ENCODE measurements at regions not wholly inside any gene's neighbourhood (a gene's known extent, or its start where the extent isn't known, plus 50 kb on each side); places are given as distances from the start of the nearest gene placed in this dataset.

DNA sequence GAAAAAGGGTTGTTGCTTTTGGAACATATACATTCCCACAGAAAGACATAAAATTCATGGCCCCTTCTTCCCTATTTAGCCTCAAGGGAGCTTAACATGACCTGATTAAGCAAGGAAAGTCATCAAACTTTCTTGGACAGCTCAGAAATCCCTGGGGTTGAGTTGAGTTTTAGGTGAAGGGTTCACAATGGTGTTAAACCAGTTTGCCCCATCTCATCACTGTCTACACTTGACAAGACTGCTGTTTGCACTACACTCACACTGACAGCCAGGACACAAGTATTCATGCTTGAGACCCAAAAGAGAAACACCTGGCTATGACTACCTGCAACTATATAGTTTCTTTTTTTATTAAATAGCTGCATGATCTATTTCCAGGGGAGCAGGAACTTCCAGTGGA lies 209.8 kb upstream of the TMEM45B start:
- no peaks in the 10 kb centered on the region for H3K36me3 ChIP-seq (ENCODE audit: control insufficient read depth in 5 of 5, insufficient read depth in 5 of 5, low read length in 5 of 5)
- no peak overlapping the region for H3K27ac ChIP-seq (ENCODE audit: low read depth, low read length)
- no peaks in the 10 kb centered on the region for H3K4me1 ChIP-seq (ENCODE audit: control insufficient read depth in 5 of 5, insufficient read depth in 5 of 5, low read length in 5 of 5)
- no peak overlapping the region for H3K4me3 ChIP-seq (ENCODE audit: low read depth in 1 of 5, low read length in 5 of 5)
- H3K9ac ChIP-seq (ENCODE audit: low read length in 5 of 5): no peak overlapping the region
- no peaks in the 10 kb centered on the region for H3K27me3 ChIP-seq (ENCODE audit: control insufficient read depth in 5 of 5, insufficient read depth in 4 of 5, low read length in 5 of 5)
- no peaks in the 10 kb centered on the region for H3K9me3 ChIP-seq (ENCODE audit: control insufficient read depth in 5 of 5, low read length in 5 of 5)

DNA sequence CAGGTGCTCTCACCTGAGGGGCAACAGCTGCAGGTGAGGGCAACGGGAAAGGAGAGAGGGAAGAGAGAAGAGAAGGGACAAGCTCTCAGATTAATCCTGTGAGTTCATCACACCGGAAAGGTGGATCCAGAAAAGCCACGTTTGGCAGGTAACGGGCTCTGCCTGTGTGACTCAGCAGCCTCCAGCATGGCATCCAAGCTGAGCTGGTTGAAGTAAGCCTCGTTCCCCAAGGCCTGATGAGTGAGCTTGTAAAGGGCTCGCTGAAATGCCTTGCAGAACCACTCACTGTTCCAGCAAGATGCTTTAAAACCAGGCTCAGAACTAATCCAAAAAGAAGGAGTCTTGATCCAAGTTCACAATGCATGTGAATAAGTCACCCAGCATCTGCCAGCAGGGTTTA lies 206.9 kb upstream of the TMEM45B start:
- Histone ChIP-seq H3K9ac (ENCODE audit: low read length in 5 of 5) (no peak overlapping the region), H3K27ac (ENCODE audit: low read depth, low read length) (no peak overlapping the region), H3K9me3 (ENCODE audit: control insufficient read depth in 5 of 5, low read length in 5 of 5) (no peaks in the 10 kb centered on the region), H3K36me3 (ENCODE audit: control insufficient read depth in 5 of 5, insufficient read depth in 5 of 5, low read length in 5 of 5) (no peaks in the 10 kb centered on the region), H3K4me1 (ENCODE audit: control insufficient read depth in 5 of 5, insufficient read depth in 5 of 5, low read length in 5 of 5) (no peaks in the 10 kb centered on the region), H3K27me3 (ENCODE audit: control insufficient read depth in 5 of 5, insufficient read depth in 4 of 5, low read length in 5 of 5) (no peaks in the 10 kb centered on the region), H3K4me3 (ENCODE audit: low read depth in 1 of 5, low read length in 5 of 5) (no peak overlapping the region)

DNA sequence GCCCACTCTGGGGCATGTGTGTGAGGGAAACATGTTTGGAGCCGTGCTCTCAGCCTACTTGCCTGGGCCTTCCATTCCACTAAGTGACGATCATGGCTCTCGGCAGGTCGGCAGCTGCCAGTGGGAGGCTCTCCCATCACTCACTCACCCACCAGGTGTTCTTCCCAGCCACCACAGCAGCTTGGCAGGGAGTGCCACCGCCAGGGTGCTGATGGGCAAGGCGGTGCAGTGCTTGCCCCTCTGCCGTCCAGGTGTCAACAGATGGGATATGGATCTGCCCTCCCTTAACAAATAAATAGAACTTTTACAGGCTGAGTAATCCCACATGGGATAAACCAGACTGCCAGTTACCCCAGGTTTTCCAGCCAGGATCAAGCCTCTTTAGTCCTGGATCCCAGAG lies 205.5 kb upstream of the TMEM45B start:
- no peaks in the 10 kb centered on the region for H3K27me3 ChIP-seq (ENCODE audit: control insufficient read depth in 5 of 5, insufficient read depth in 4 of 5, low read length in 5 of 5)
- no peaks in the 10 kb centered on the region for H3K9me3 ChIP-seq (ENCODE audit: control insufficient read depth in 5 of 5, low read length in 5 of 5)
- H3K27ac ChIP-seq (ENCODE audit: low read depth, low read length): no peak overlapping the region
- H3K9ac ChIP-seq (ENCODE audit: low read length in 5 of 5): no peak overlapping the region
- H3K36me3 ChIP-seq (ENCODE audit: control insufficient read depth in 5 of 5, insufficient read depth in 5 of 5, low read length in 5 of 5): no peaks in the 10 kb centered on the region
- H3K4me1 ChIP-seq (ENCODE audit: control insufficient read depth in 5 of 5, insufficient read depth in 5 of 5, low read length in 5 of 5): peaks cover 0 to 3% (median 0%) of the 10 kb centered on the region in 5 donors
- no peak overlapping the region for H3K4me3 ChIP-seq (ENCODE audit: low read depth in 1 of 5, low read length in 5 of 5)

DNA sequence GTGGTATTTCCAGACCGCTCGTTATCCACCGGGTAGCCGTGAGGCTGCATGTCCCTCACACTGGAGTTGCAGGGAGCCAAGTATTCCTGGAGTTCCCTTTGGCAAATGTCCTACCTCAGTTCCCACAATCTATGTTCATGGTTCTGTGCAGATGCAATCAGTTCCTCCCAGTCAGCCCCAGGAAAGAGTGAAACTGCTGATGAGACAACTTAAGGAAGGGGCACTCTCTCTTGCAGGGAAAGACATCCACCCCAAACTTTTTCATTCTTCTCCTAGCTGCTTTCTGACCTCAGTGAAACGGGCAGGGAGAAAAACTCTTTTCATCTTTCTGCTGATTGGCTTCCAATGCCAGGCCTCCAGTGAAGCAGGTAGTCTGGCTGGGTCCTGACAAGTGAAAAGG lies 205.1 kb upstream of the TMEM45B start:
- no peaks in the 10 kb centered on the region for H3K9me3 ChIP-seq (ENCODE audit: control insufficient read depth in 5 of 5, low read length in 5 of 5)
- peaks cover 0 to 3% (median 0%) of the 10 kb centered on the region in 5 donors for H3K4me1 ChIP-seq (ENCODE audit: control insufficient read depth in 5 of 5, insufficient read depth in 5 of 5, low read length in 5 of 5)
- no peaks in the 10 kb centered on the region for H3K27me3 ChIP-seq (ENCODE audit: control insufficient read depth in 5 of 5, insufficient read depth in 4 of 5, low read length in 5 of 5)
- H3K27ac ChIP-seq (ENCODE audit: low read depth, low read length): no peak overlapping the region
- no peak overlapping the region for H3K9ac ChIP-seq (ENCODE audit: low read length in 5 of 5)
- no peak overlapping the region for H3K4me3 ChIP-seq (ENCODE audit: low read depth in 1 of 5, low read length in 5 of 5)
- no peaks in the 10 kb centered on the region for H3K36me3 ChIP-seq (ENCODE audit: control insufficient read depth in 5 of 5, insufficient read depth in 5 of 5, low read length in 5 of 5)

DNA sequence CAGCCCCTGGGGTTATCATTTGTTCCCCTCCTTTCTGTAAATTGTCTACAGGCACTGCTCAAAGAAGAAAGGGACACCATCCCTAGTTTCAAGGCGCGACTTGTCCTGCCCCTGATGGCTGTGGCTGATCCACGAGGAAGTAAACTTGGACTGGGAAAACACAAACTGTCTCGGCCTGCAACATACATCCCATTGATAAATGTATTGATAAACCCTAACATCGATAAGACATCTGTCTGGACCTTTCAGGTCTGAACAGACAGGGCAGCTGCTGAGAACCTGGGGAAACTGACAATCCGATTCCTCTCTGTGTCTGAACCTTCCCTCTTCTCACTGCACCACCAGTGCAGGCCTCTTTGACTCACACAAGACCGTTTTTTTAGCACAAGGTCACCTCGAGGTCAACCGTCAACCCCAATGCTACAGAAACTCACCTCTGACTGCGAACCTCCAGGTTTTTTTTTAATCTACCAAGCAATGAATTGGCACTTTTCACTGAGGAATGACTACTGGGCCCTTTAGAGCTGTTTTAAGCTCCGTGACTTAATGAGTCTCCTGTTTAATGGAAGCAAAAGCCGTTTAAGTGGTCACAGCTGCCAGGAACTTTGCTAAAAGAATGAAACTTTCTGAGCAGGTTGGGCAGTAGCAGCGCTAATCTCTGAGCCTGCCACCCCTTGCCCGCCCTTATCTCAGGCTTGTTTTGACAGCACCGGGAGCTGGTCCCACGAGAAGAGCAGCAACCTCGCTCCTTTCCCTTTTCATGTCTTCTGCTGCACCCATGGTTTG lies 203.8 kb upstream of the TMEM45B start:
- H3K27ac ChIP-seq (ENCODE audit: low read depth, low read length): no peak overlapping the region
- H3K36me3 ChIP-seq (ENCODE audit: control insufficient read depth in 5 of 5, insufficient read depth in 5 of 5, low read length in 5 of 5): no peaks in the 10 kb centered on the region
- no peaks in the 10 kb centered on the region for H3K27me3 ChIP-seq (ENCODE audit: control insufficient read depth in 5 of 5, insufficient read depth in 4 of 5, low read length in 5 of 5)
- H3K9ac ChIP-seq (ENCODE audit: low read length in 5 of 5): no peak overlapping the region
- H3K9me3 ChIP-seq (ENCODE audit: control insufficient read depth in 5 of 5, low read length in 5 of 5): no peaks in the 10 kb centered on the region
- H3K4me3 ChIP-seq (ENCODE audit: low read depth in 1 of 5, low read length in 5 of 5): no peak overlapping the region
- H3K4me1 ChIP-seq (ENCODE audit: control insufficient read depth in 5 of 5, insufficient read depth in 5 of 5, low read length in 5 of 5): peaks cover 0 to 3% (median 0%) of the 10 kb centered on the region in 5 donors

DNA sequence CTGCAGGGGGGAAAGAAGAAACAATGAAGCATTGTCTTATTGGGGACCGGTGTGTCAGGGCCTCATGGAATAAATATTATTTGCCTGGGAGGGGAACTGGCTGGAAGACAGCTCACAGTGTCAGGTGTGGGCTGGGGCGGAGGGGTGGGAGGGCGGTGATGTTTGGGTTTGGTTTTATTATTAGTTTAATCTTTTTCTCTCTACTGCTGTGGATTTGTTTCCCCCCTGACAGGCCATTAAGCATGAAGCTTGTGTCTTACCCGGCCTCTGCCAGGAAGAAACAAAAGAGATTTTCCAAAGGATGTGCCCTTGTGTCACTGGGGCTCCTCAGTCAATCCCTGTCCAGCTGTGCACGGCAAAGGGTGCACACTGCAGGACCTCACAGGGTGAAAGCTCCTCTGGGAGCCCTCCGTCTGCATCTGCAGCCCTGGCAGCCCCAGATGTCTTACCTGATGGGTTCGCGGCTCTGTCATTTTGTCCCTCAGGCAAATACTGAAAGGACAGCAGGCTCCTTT lies 203.1 kb upstream of the TMEM45B start:
- H3K4me1 ChIP-seq (ENCODE audit: control insufficient read depth in 5 of 5, insufficient read depth in 5 of 5, low read length in 5 of 5): peaks cover 0 to 3% (median 0%) of the 10 kb centered on the region in 5 donors
- H3K27me3 ChIP-seq (ENCODE audit: control insufficient read depth in 5 of 5, insufficient read depth in 4 of 5, low read length in 5 of 5): peaks cover 0 to 5% (median under 1%) of the 10 kb centered on the region in 5 donors
- no peak overlapping the region for H3K9ac ChIP-seq (ENCODE audit: low read length in 5 of 5)
- no peak overlapping the region for H3K27ac ChIP-seq (ENCODE audit: low read depth, low read length)
- H3K9me3 ChIP-seq (ENCODE audit: control insufficient read depth in 5 of 5, low read length in 5 of 5): peaks cover 0 to 1% (median 0%) of the 10 kb centered on the region in 5 donors
- H3K4me3 ChIP-seq (ENCODE audit: low read depth in 1 of 5, low read length in 5 of 5): no peak overlapping the region
- no peaks in the 10 kb centered on the region for H3K36me3 ChIP-seq (ENCODE audit: control insufficient read depth in 5 of 5, insufficient read depth in 5 of 5, low read length in 5 of 5)

DNA sequence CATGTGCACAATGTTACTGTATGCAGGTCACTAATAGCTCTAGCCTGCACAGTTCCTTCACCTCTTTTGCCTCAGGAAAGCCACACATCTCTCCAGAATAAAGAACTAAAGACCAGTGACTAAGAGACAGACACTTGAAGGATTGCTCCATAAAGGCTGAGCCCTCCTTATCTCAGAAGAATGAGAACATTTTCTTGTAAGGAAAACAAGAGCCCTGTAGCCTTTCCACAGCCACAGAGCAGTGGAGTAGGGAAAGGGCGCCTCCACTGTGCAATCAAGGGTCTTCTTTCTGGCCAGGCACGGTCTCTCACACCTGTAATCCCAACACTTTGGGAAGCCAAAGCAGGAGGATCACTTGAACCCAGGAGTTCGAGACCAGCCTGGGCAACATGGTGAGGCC lies 202.6 kb upstream of the TMEM45B start:
- Histone ChIP-seq H3K27ac (ENCODE audit: low read depth, low read length) (no peak overlapping the region), H3K4me3 (ENCODE audit: low read depth in 1 of 5, low read length in 5 of 5) (no peak overlapping the region), H3K9me3 (ENCODE audit: control insufficient read depth in 5 of 5, low read length in 5 of 5) (peaks cover 0 to 5% (median 0%) of the 10 kb centered on the region in 5 donors), H3K9ac (ENCODE audit: low read length in 5 of 5) (no peak overlapping the region), H3K27me3 (ENCODE audit: control insufficient read depth in 5 of 5, insufficient read depth in 4 of 5, low read length in 5 of 5) (peaks cover 0 to 8% (median 5%) of the 10 kb centered on the region in 5 donors), H3K36me3 (ENCODE audit: control insufficient read depth in 5 of 5, insufficient read depth in 5 of 5, low read length in 5 of 5) (no peaks in the 10 kb centered on the region), H3K4me1 (ENCODE audit: control insufficient read depth in 5 of 5, insufficient read depth in 5 of 5, low read length in 5 of 5) (peaks cover 0 to 3% (median 0%) of the 10 kb centered on the region in 5 donors)

DNA sequence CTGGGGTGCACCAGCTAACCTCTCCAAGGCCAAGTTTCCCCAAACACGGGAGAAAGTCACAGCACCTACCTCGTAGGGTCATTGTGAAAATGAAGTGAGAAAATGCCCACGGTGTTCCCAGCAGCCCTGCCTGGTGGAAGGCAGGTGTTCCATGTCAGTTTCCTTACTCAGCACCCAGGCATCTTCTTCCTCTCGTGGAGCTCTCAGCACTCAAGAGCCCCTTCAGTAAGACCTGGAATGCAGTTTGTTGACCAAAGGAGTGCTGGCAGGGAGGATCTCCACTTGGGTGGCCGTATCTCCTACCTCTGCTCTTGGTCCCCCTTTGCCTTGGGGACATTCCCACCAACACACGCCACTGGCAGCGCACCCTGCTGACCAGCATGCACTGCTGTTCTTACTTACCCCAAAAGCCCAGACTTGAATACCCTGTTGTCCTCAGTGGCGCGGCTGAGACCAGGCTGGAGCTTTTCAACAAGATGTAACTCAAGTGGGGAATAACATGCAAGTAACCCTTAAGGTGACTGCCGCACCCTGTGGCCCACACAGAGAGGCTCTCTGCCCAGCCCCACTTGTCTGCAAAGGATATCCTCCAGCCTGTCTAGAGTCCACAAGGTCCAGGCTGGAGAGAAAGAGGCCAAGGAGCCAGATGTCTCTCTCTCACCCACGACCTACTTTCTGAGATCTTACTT lies 201.2 kb upstream of the TMEM45B start:
- peaks cover 0 to 3% (median 0%) of the 10 kb centered on the region in 5 donors for H3K4me1 ChIP-seq (ENCODE audit: control insufficient read depth in 5 of 5, insufficient read depth in 5 of 5, low read length in 5 of 5)
- H3K9ac ChIP-seq (ENCODE audit: low read length in 5 of 5): no peak overlapping the region
- H3K27ac ChIP-seq (ENCODE audit: low read depth, low read length): no peak overlapping the region
- peaks cover 0 to 5% (median 0%) of the 10 kb centered on the region in 5 donors for H3K9me3 ChIP-seq (ENCODE audit: control insufficient read depth in 5 of 5, low read length in 5 of 5)
- no peak overlapping the region for H3K4me3 ChIP-seq (ENCODE audit: low read depth in 1 of 5, low read length in 5 of 5)
- H3K36me3 ChIP-seq (ENCODE audit: control insufficient read depth in 5 of 5, insufficient read depth in 5 of 5, low read length in 5 of 5): no peaks in the 10 kb centered on the region
- peaks cover 0 to 8% (median 5%) of the 10 kb centered on the region in 5 donors for H3K27me3 ChIP-seq (ENCODE audit: control insufficient read depth in 5 of 5, insufficient read depth in 4 of 5, low read length in 5 of 5)

DNA sequence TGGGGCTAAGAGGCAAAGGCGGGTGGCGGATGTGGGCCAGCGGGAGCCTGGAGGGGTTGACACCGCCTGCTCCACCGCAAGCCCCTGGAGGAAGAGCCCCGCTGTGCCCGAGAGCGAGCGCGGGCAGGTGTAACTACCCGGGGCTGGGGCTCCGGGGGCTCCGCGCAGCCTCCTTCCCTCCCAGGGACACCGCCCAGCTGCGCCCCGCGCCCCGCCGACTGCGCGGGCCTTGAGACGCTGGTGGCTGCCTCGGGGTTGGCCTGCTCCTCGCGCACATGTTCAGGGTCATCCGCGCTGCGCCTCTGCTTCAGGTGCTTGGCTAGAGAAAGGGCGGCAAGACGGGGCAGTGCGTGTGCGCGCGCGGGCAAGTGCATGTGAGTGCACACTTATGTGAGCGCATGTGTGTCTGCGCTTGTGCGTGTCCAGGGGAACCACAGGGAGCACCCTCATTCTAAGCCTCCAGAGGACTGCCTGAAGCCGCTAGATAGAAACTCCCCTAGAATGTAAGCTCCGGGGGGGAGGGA lies 197.5 kb upstream of the TMEM45B start:
- Histone ChIP-seq H3K27ac (ENCODE audit: low read depth, low read length) (no peak overlapping the region), H3K9me3 (ENCODE audit: control insufficient read depth in 5 of 5, low read length in 5 of 5) (peaks cover 0 to 5% (median 0%) of the 10 kb centered on the region in 5 donors), H3K4me3 (ENCODE audit: low read depth in 1 of 5, low read length in 5 of 5) (no peak overlapping the region), H3K9ac (ENCODE audit: low read length in 5 of 5) (no peak overlapping the region), H3K4me1 (ENCODE audit: control insufficient read depth in 5 of 5, insufficient read depth in 5 of 5, low read length in 5 of 5) (peaks cover 0 to 3% (median 0%) of the 10 kb centered on the region in 5 donors), H3K27me3 (ENCODE audit: control insufficient read depth in 5 of 5, insufficient read depth in 4 of 5, low read length in 5 of 5) (peaks cover 0 to 8% (median 5%) of the 10 kb centered on the region in 5 donors), H3K36me3 (ENCODE audit: control insufficient read depth in 5 of 5, insufficient read depth in 5 of 5, low read length in 5 of 5) (no peaks in the 10 kb centered on the region)

Measured in subcutaneous abdominal adipose tissue (tissue), 5 donors.